ENCODE measurements at regions not wholly inside any gene's neighbourhood (a gene's known extent, or its start where the extent isn't known, plus 50 kb on each side); places are given as distances from the start of the nearest gene placed in this dataset.

GRCh38 chr15:30023798-30024295 is 58.9 kb upstream of the GOLGA8J start:
- TF ChIP-seq CTCF (IDR thresholded peaks at IDR 0.05) (no peak), POLR2A (IDR thresholded peaks at IDR 0.05) (no peak)
